ACHN (cell line): ENCODE measurements at regions not wholly inside any gene's neighbourhood (a gene's known extent, or its start where the extent isn't known, plus 50 kb on each side); places are given as distances from the start of the nearest gene placed in this dataset.
"Not testable (repeated sequence)": the region's sequence is repeated elsewhere in the genome, so short reads cannot be mapped to it uniquely, and the experiment has no call there.

ENCODE experiments used
- DNase-seq: peaks from one replicate; pipeline ENCODE4 v3.0.0-alpha.2; 2015
- in situ Hi-C: cut with HindIII; loops from 2 replicates; pipeline ENCODE4 v1.10.0; 2017; ENCODE audit warnings: low sequenced_read_pairs, low pct_ligation_motif_present, low pct_unique_long_range_greater_than_20kb

GRCh38 chr4:4952273-4952672 lies 67.0 kb downstream of the CYTL1 start:
- no peak for DNase-seq
- in situ Hi-C loops = no loop called here

- DNase-seq, in situ Hi-C loops: not testable (repeated sequence)
Observed at GRCh38 chr4:4959344-4960074, 59.7 kb downstream of the CYTL1 start.

- peak; percentile 16 for DNase-seq
- in situ Hi-C loops = no loop called here
Observed at GRCh38 chr4:4960574-4960973, 58.7 kb downstream of the CYTL1 start.

- DNase-seq = no peak
- in situ Hi-C loops = no loop called here
Observed at GRCh38 chr4:4961936-4962335, 57.3 kb downstream of the CYTL1 start.

DNA sequence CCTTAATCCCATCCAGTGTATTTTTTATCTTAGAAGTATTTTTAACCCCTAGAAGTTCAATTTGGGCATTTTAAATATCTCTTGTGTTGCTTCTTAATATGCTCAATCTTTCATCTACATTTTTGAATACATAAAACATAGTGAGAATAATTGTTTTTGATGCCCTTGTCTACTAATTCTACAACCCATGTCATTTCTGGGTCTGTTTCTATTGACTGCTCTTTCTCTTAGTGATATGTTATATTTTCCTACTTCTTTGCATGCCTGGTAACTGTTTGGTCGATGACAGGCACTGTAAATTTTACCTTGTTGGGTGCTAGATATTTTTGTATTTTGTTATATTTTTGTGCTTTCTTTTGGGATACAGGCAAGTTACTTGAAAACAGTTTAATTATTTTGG lies 56.3 kb downstream of the CYTL1 start:
- in situ Hi-C loops = no loop called here
- DNase-seq = no peak
